Astrocyte of the spinal cord (primary cell): ENCODE measurements at regions not wholly inside any gene's neighbourhood (a gene's known extent, or its start where the extent isn't known, plus 50 kb on each side); places are given as distances from the start of the nearest gene placed in this dataset.

ENCODE experiments used
- DNase-seq: peaks from one replicate; pipeline ENCODE4 v3.0.0; 2011; ENCODE audit warnings: low read depth, low spot score
- H3K4me3 ChIP-seq: 2 replicates; pipeline ENCODE4 v1.5.1; 2011; ENCODE audit warnings: low read depth, mild to moderate bottlenecking, low read length, moderate library complexity
- CTCF ChIP-seq: IDR thresholded peaks from 2 replicates; pipeline ENCODE4 v1.5.1; 2012; ENCODE audit warnings: low read depth, mild to moderate bottlenecking, low read length, inconsistent platforms
- in situ Hi-C: cut with HindIII; loops from 2 replicates; pipeline ENCODE4 v1.10.0; 2017; ENCODE audit warnings: low sequenced_read_pairs

GRCh38 chr6:102717737-102718456, 1324.4 kb downstream of the GRIK2 start:
- DNase-seq, result no peak
- H3K4me3 ChIP-seq, result no peak overlapping the region
- no peak for TF ChIP-seq CTCF
- in situ Hi-C loops, result no loop called here

DNA sequence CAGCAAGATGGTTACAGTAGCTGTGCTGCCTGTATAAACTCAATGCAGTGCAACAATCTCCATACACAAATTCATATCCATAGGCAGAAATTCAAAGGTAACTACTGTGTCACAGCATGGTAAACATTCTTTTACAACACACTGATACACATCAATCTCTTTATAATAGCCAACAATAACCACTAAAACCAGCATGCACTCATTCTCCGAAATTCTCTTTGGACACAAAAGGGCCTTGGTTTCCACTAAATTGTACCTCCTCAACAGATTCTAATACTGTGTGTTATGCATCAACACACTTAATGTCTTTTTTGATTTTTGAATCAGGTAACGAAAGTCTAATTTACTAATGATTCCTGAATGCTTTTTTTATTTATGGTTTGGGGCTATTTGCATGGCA, 1323.7 kb downstream of the GRIK2 start:
- no peak for TF ChIP-seq CTCF
- in situ Hi-C loops, result no loop called here
- H3K4me3 ChIP-seq, result no peak overlapping the region

DNA sequence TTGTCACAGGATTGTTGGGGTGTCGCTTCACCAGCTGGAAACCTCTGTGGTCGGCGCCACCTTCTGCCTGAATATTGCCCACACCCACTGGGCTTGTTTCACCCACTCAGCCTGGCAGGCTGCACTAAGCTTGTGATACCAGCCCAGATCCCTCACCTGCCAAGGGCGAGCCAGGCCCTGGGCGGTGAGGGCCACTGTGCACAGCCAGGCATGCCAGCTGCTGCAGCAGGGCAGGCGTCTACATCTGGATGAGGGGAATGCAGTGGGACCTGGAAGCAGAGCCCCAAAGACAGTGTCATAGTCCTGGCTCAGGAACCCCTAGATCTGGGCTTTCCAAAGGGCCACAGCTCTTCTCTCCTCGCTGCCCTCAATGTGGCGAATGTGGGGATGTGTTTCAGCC, 1307.5 kb downstream of the GRIK2 start:
- no peak overlapping the region for H3K4me3 ChIP-seq
- in situ Hi-C loops, result no loop called here
- TF ChIP-seq CTCF, result no peak

More for the DNA sequence above, 1323.7 kb downstream of the GRIK2 start:
- no peak for DNase-seq

GRCh38 chr6:102686461-102686860, 1293.0 kb downstream of the GRIK2 start:
- in situ Hi-C loops, result no loop called here
- no peak for DNase-seq
- no peak for TF ChIP-seq CTCF
- no peak overlapping the region for H3K4me3 ChIP-seq

More for the DNA sequence above, 1307.5 kb downstream of the GRIK2 start:
- DNase-seq, result no peak

- in situ Hi-C loops, result no loop called here
- TF ChIP-seq CTCF, result no peak
- no peak overlapping the region for H3K4me3 ChIP-seq
- no peak for DNase-seq
These were observed 1286.9 kb downstream of the GRIK2 start for GRCh38 chr6:102680413-102680812.

GRCh38 chr6:102679865-102680264, 1286.4 kb downstream of the GRIK2 start:
- in situ Hi-C loops, result no loop called here
- DNase-seq, result no peak
- TF ChIP-seq CTCF, result no peak
- H3K4me3 ChIP-seq, result no peak overlapping the region
